ENCODE measurements at regions not wholly inside any gene's neighbourhood (a gene's known extent, or its start where the extent isn't known, plus 50 kb on each side); places are given as distances from the start of the nearest gene placed in this dataset.

- TF ChIP-seq BCL11A (IDR thresholded peaks at IDR 0.05; ENCODE audit: low read depth in 2 of 2, low read length in 2 of 2) (no peak), GABPA (IDR thresholded peaks at IDR 0.05; ENCODE audit: borderline replicate concordance, insufficient read depth, low read length) (no peak), HDAC2 (IDR thresholded peaks at IDR 0.05; ENCODE audit: borderline replicate concordance in 1 of 2, low read depth in 2 of 2, low read length in 2 of 2) (no peak), PHF8 (conservative IDR thresholded peaks at IDR 0.05; ENCODE audit: low read depth, low read length) (no peak), RFX5 (IDR thresholded peaks at IDR 0.05; ENCODE audit: borderline replicate concordance, low read depth, low read length) (no peak)
These were observed 204.8 kb downstream of the TLE4 start (continued) for GRCh38 chr9:79776581-79776980.
